Fibroblast of lung (primary cell): ENCODE measurements at regions not wholly inside any gene's neighbourhood (a gene's known extent, or its start where the extent isn't known, plus 50 kb on each side); places are given as distances from the start of the nearest gene placed in this dataset.

Source experiments
- DNase-seq, 2 donors: peaks; one replicate each; pipeline versions ENCODE4 v3.0.0 to v3.0.0-alpha.2; 2010; ENCODE audit warnings: low read depth in 2 of 2
- H2AFZ ChIP-seq: 2 replicates; pipeline ENCODE4 v1.5.1; 2012; ENCODE audit warnings: low read length, control low read depth, inconsistent platforms
- H3K27ac ChIP-seq: 2 replicates; pipeline ENCODE4 v1.5.1; 2011; ENCODE audit warnings: low read length, control low read depth; ENCODE audit not compliant: insufficient read depth
- H3K27me3 ChIP-seq: 2 replicates; pipeline ENCODE4 v1.5.1; 2011; ENCODE audit warnings: mild to moderate bottlenecking, low read length; ENCODE audit not compliant: control insufficient read depth, insufficient read depth
- H3K36me3 ChIP-seq: 2 replicates; pipeline ENCODE4 v1.5.1; 2011; ENCODE audit warnings: low read length; ENCODE audit not compliant: control insufficient read depth, insufficient read depth
- H3K4me1 ChIP-seq: 2 replicates; pipeline ENCODE4 v1.5.1; 2011; ENCODE audit warnings: low read length; ENCODE audit not compliant: control insufficient read depth, insufficient read depth; ENCODE audit errors: extremely low read depth
- H3K4me2 ChIP-seq: 2 replicates; pipeline ENCODE4 v1.5.1; 2011; ENCODE audit warnings: low read length, control low read depth; ENCODE audit not compliant: insufficient read depth; ENCODE audit errors: extremely low read depth
- H3K4me3 ChIP-seq, 4 experiments: fragments of 200-600 bp in 1 of 4; sonication (generic) in 1 of 4; replicated peaks in 1 of 4; 2 replicates each; pipeline ENCODE4 v1.5.1; 2011 to 2016; ENCODE audit warnings: low read length in 4 of 4, low read depth in 3 of 4, mild to moderate bottlenecking in 3 of 4, control low read depth in 2 of 4, inconsistent platforms in 1 of 4, mixed read lengths in 1 of 4; ENCODE audit not compliant: insufficient read depth in 1 of 4; ENCODE audit errors: control extremely low read depth in 1 of 4
- H3K79me2 ChIP-seq: 2 replicates; pipeline ENCODE4 v1.5.1; 2012; ENCODE audit warnings: mild to moderate bottlenecking, low read length, inconsistent platforms; ENCODE audit not compliant: control insufficient read depth, insufficient read depth
- H3K9ac ChIP-seq: 2 replicates; pipeline ENCODE4 v1.5.1; 2011; ENCODE audit warnings: mild to moderate bottlenecking, low read length, control low read depth; ENCODE audit not compliant: insufficient read depth
- H3K9me3 ChIP-seq: 2 replicates; pipeline ENCODE4 v1.5.1; 2012; ENCODE audit warnings: low read depth, low read length; ENCODE audit not compliant: control insufficient read depth, insufficient read depth
- H4K20me1 ChIP-seq: 2 replicates; pipeline ENCODE4 v1.5.1; 2011; ENCODE audit warnings: low read length; ENCODE audit not compliant: control insufficient read depth, insufficient read depth; ENCODE audit errors: extremely low read depth
- EZH2 ChIP-seq: IDR thresholded peaks from 2 replicates; pipeline ENCODE4 v1.5.1; 2012; ENCODE audit warnings: low read length, control low read depth, mild to moderate bottlenecking; ENCODE audit errors: missing control alignments
- TF ChIP-seq, protein P1 (sequence below), 2 donors: IDR thresholded peaks in 1 of 2; conservative IDR thresholded peaks in 1 of 2; 1 replicate in 1 of 2; 2 replicates in 1 of 2; pipeline ENCODE4 v1.5.1; 2011 to 2012; ENCODE audit warnings: low read length in 2 of 2, control low read depth in 1 of 2, inconsistent platforms in 1 of 2, low read depth in 1 of 2, mild to moderate bottlenecking in 1 of 2

DNA sequence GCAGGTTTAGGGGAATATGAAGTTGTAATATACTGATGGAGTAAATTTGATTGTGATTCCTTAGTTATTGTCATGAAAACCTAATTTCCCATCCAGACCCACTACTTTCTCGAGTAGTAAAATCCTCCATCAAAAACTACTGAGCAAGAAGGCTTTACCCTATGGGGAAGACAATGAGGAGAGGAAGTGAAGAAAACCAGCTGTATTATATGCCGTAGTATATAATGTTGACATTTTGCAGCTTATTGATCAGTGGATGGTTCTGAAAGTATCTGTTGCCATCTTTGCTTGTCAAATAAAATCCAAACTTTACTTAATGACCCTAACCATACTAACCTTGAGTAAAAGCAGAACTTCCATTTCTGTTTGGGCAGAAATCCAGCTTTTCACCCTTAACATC lies 292.8 kb upstream of the RAG2 start:
- H4K20me1 ChIP-seq = no peaks in the 10 kb centered on the region
- H3K27ac ChIP-seq = no peak overlapping the region
- H3K9me3 ChIP-seq = no peaks in the 10 kb centered on the region
- no peak overlapping the region for H3K4me3 ChIP-seq
- DNase-seq = no peak
- no peak for TF ChIP-seq EZH2
- TF ChIP-seq, protein P1, sequence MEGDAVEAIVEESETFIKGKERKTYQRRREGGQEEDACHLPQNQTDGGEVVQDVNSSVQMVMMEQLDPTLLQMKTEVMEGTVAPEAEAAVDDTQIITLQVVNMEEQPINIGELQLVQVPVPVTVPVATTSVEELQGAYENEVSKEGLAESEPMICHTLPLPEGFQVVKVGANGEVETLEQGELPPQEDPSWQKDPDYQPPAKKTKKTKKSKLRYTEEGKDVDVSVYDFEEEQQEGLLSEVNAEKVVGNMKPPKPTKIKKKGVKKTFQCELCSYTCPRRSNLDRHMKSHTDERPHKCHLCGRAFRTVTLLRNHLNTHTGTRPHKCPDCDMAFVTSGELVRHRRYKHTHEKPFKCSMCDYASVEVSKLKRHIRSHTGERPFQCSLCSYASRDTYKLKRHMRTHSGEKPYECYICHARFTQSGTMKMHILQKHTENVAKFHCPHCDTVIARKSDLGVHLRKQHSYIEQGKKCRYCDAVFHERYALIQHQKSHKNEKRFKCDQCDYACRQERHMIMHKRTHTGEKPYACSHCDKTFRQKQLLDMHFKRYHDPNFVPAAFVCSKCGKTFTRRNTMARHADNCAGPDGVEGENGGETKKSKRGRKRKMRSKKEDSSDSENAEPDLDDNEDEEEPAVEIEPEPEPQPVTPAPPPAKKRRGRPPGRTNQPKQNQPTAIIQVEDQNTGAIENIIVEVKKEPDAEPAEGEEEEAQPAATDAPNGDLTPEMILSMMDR (conservative IDR thresholded peaks at IDR 0.05 in 1 of 2, IDR thresholded peaks at IDR 0.05 in 1 of 2; ENCODE audit: low read depth in 1 of 2, low read length in 2 of 2) = no peak
- H3K27me3 ChIP-seq = no peaks in the 10 kb centered on the region
- no peak overlapping the region for H3K9ac ChIP-seq
- no peak overlapping the region for H3K4me2 ChIP-seq
- H3K4me1 ChIP-seq = no peaks in the 10 kb centered on the region
- H2AFZ ChIP-seq = no peak overlapping the region
- no peaks in the 10 kb centered on the region for H3K79me2 ChIP-seq
- H3K36me3 ChIP-seq = no peaks in the 10 kb centered on the region

DNA sequence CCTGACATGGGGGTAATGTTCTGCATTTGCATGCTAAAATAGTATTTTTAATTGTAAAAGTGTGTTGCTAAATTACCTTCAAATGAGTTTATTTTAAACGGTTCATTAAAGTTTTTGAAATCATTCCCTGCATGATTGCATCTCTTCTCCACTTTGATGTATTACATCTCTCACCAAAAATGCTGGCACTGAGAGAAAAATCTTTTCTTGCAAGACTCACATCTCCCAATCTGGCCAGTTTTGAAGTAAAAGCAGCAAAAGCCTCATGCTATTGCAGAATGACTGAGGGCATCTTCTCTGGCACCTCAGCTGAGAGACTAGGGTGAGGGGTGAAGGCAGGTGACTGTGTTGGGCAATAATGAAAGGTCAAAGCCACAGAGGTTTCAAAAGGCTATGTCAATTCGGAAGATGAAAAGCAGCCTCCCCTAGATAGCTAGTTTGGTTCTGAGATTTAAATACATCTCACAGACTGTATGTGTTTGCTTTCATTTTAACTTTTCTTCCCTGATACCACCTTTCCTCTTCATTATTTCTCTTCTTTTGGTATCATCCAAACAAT lies 292.2 kb upstream of the RAG2 start:
- Histone ChIP-seq H3K4me3 (no peak overlapping the region), H2AFZ (no peak overlapping the region), H4K20me1 (no peaks in the 10 kb centered on the region), H3K9me3 (no peaks in the 10 kb centered on the region), H3K4me1 (no peaks in the 10 kb centered on the region), H3K27me3 (no peaks in the 10 kb centered on the region), H3K27ac (no peak overlapping the region), H3K79me2 (no peaks in the 10 kb centered on the region), H3K36me3 (no peaks in the 10 kb centered on the region), H3K9ac (no peak overlapping the region), H3K4me2 (no peak overlapping the region)
- no peak for TF ChIP-seq EZH2
- TF ChIP-seq, protein P1 (conservative IDR thresholded peaks at IDR 0.05 in 1 of 2, IDR thresholded peaks at IDR 0.05 in 1 of 2; ENCODE audit: low read depth in 1 of 2, low read length in 2 of 2) = no peak
- no peak for DNase-seq

DNA sequence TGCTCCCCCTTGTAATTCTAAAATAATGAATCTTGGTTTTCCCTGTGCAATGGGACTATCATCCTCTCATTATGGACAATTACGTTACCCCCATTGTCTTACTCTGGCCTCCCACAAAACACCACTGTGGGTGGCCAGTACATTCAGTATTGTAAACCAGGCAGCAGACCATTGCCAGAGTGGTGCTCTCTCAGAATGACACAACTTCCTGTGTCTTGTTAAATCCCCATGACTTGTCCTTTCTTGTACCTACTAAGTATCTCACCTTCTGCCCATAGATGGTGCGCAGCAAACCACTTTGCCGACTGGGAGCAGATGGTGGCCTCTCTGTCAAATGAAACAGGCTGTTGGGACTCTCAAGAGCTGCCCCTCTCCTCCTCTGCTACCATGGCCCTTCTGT lies 287.1 kb upstream of the RAG2 start:
- Histone ChIP-seq H3K4me2 (no peak overlapping the region), H3K27me3 (no peaks in the 10 kb centered on the region), H3K36me3 (no peaks in the 10 kb centered on the region), H3K79me2 (no peaks in the 10 kb centered on the region), H2AFZ (no peak overlapping the region), H3K27ac (no peak overlapping the region), H3K9me3 (no peaks in the 10 kb centered on the region), H3K4me1 (no peaks in the 10 kb centered on the region), H3K9ac (no peak overlapping the region), H4K20me1 (no peaks in the 10 kb centered on the region), H3K4me3 (no peak overlapping the region)
- TF ChIP-seq, protein P1 (conservative IDR thresholded peaks at IDR 0.05 in 1 of 2, IDR thresholded peaks at IDR 0.05 in 1 of 2; ENCODE audit: low read depth in 1 of 2, low read length in 2 of 2) = no peak
- no peak for TF ChIP-seq EZH2
- no peak for DNase-seq
